Neural progenitor cell (in vitro differentiated cells): ENCODE measurements at regions not wholly inside any gene's neighbourhood (a gene's known extent, or its start where the extent isn't known, plus 50 kb on each side); places are given as distances from the start of the nearest gene placed in this dataset.

Experiments
- DNase-seq: peaks from one replicate; pipeline ENCODE4 v3.0.0-alpha.2; 2016; ENCODE audit warnings: low spot score
- H2AFZ ChIP-seq: fragments of 200-600 bp; sonication (generic); replicated peaks from 2 replicates; pipeline ENCODE4 v1.6.1; 2016; ENCODE audit warnings: antibody characterized with exemption
- H3F3A ChIP-seq: fragments of 200-600 bp; sonication (generic); 2 replicates; pipeline ENCODE4 v1.6.1; 2016; ENCODE audit warnings: antibody characterized with exemption, low read depth
- H3K27ac ChIP-seq: fragments of 200-600 bp; sonication (generic); 2 replicates; pipeline ENCODE4 v1.5.1; 2016; ENCODE audit warnings: mild to moderate bottlenecking
- H3K27me3 ChIP-seq: fragments of 200-600 bp; sonication (generic); 2 replicates; pipeline ENCODE4 v1.6.1; 2016; ENCODE audit warnings: mild to moderate bottlenecking, moderate library complexity
- H3K36me3 ChIP-seq: fragments of 200-600 bp; sonication (generic); 2 replicates; pipeline ENCODE4 v1.5.1; 2016
- H3K4me1 ChIP-seq: fragments of 200-600 bp; sonication (generic); 2 replicates; pipeline ENCODE4 v1.6.1; 2016; ENCODE audit warnings: mixed run types
- H3K4me2 ChIP-seq: fragments of 200-600 bp; sonication (generic); 2 replicates; pipeline ENCODE4 v1.6.1; 2016
- H3K4me3 ChIP-seq: fragments of 200-600 bp; sonication (generic); 2 replicates; pipeline ENCODE4 v1.5.1; 2016
- H3K79me2 ChIP-seq: fragments of 200-600 bp; sonication (generic); 2 replicates; pipeline ENCODE4 v1.6.1; 2016; ENCODE audit warnings: low read depth
- H3K9ac ChIP-seq: fragments of 200-600 bp; sonication (generic); 2 replicates; pipeline ENCODE4 v1.6.1; 2016
- H3K9me3 ChIP-seq: fragments of 200-600 bp; sonication (generic); 2 replicates; pipeline ENCODE4 v1.5.1; 2016; ENCODE audit warnings: low read depth
- H4K20me1 ChIP-seq: fragments of 200-600 bp; sonication (generic); 2 replicates; pipeline ENCODE4 v1.6.1; 2016; ENCODE audit warnings: low read depth
- H3K27ac Mint-ChIP-seq: 3 replicates; pipeline ENCODE4 v1.8.0; 2021; ENCODE audit warnings: mixed read lengths
- H3K27me3 Mint-ChIP-seq: 2 replicates; pipeline ENCODE4 v1.8.0; 2022; ENCODE audit warnings: low read depth, mild to moderate bottlenecking, inconsistent platforms, moderate library complexity, mixed read lengths; ENCODE audit not compliant: insufficient read depth
- H3K36me3 Mint-ChIP-seq: 3 replicates; pipeline ENCODE4 v1.8.0; 2021; ENCODE audit warnings: mixed read lengths
- H3K4me1 Mint-ChIP-seq: 3 replicates; pipeline ENCODE4 v1.8.0; 2021; ENCODE audit warnings: mixed read lengths
- H3K4me3 Mint-ChIP-seq: 3 replicates; pipeline ENCODE4 v1.8.0; 2021; ENCODE audit warnings: mild to moderate bottlenecking, moderate library complexity, mixed read lengths
- H3K9me3 Mint-ChIP-seq: 3 replicates; pipeline ENCODE4 v1.8.0; 2020; ENCODE audit warnings: mixed read lengths
- EZH2 ChIP-seq: fragments of 200-600 bp; sonication (generic); IDR thresholded peaks from 2 replicates; pipeline ENCODE4 v1.6.1; 2017; ENCODE audit warnings: antibody characterized with exemption, mild to moderate bottlenecking, moderate library complexity
- EZH2phosphoT487 ChIP-seq: fragments of 200-600 bp; sonication (generic); IDR thresholded peaks from 2 replicates; pipeline ENCODE4 v1.6.1; 2017; ENCODE audit warnings: antibody characterized with exemption
- TF ChIP-seq, protein P1 (sequence below): fragments of 200-600 bp; sonication (generic); IDR thresholded peaks from 2 replicates; pipeline ENCODE4 v1.5.1; 2017; ENCODE audit warnings: antibody characterized with exemption, mild to moderate bottlenecking

DNA sequence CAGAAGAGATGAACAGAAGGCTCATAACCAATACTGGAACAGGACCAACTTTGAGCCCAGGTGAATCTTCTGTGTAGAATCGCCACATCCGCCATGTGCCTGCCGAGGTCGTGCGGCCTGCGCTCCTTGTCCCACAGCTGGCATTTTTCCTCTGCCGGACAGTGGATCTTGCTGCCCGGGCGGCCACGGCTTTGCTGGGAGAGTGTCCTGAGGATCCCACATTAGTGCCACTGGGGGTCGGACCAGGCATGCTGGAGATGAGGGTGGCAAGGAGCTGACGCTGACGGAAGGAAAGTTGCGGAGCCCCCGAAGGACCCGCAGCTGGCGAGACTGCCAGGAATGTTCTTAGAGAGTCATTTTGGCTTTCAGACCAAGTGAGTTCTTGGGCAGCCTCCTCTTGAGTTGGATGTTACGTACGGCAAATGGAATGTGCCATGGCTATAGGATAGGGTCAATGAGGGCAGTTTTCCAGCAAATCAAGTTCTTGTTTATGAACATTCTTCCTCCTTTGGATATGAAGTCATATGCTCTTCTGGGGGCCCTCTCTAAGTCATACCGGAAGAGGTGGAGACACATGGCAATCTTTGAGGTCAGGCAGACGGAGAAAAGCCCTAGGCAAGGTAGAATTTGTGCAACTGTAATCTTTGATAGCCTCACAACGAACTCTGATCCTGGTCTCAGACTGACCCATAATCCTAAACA lies 57.4 kb upstream of the NUP160 start:
- no peak overlapping the region for H2AFZ ChIP-seq

DNA sequence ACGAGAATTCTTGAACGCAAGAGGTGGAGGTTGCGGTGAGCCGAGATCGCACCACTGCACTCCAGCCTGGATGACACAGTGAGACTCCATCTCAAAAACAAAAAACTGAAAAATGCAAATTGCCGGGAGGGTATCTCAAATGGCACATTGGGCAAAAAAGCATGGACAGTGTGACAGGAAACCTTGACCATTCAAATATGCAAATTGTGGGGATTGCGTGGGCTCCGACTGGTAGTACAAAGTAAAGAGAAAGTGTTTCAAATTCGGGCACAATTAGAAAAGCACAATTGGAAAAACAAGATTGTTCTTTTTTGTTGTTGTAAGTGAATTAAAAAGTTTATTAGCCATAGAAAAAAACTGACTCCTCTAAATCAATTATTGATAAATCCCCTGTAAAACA lies 56.7 kb upstream of the NUP160 start:
- Histone ChIP-seq H3F3A (no peaks in the 10 kb centered on the region), H3K79me2 (no peaks in the 10 kb centered on the region), H3K4me1 (no peaks in the 10 kb centered on the region), H3K27ac (no peak overlapping the region), H3K36me3 (no peaks in the 10 kb centered on the region), H3K9ac (no peak overlapping the region), H3K9me3 (no peaks in the 10 kb centered on the region), H3K4me3 (no peak overlapping the region), H2AFZ (no peak overlapping the region), H4K20me1 (no peaks in the 10 kb centered on the region), H3K4me2 (no peak overlapping the region), H3K27me3 (no peaks in the 10 kb centered on the region)
- H3K4me1 Mint-ChIP-seq = no peaks in the 10 kb centered on the region
- peaks cover 2% of the 10 kb centered on the region for H3K27me3 Mint-ChIP-seq
- no peaks in the 10 kb centered on the region for H3K36me3 Mint-ChIP-seq
- H3K27ac Mint-ChIP-seq = no peak overlapping the region
- no peak for DNase-seq
- TF ChIP-seq EZH2 = no peak
- no peaks in the 10 kb centered on the region for H3K9me3 Mint-ChIP-seq
- H3K4me3 Mint-ChIP-seq = no peak overlapping the region

More for the DNA sequence above, 57.4 kb upstream of the NUP160 start:
- TF ChIP-seq, protein P1, sequence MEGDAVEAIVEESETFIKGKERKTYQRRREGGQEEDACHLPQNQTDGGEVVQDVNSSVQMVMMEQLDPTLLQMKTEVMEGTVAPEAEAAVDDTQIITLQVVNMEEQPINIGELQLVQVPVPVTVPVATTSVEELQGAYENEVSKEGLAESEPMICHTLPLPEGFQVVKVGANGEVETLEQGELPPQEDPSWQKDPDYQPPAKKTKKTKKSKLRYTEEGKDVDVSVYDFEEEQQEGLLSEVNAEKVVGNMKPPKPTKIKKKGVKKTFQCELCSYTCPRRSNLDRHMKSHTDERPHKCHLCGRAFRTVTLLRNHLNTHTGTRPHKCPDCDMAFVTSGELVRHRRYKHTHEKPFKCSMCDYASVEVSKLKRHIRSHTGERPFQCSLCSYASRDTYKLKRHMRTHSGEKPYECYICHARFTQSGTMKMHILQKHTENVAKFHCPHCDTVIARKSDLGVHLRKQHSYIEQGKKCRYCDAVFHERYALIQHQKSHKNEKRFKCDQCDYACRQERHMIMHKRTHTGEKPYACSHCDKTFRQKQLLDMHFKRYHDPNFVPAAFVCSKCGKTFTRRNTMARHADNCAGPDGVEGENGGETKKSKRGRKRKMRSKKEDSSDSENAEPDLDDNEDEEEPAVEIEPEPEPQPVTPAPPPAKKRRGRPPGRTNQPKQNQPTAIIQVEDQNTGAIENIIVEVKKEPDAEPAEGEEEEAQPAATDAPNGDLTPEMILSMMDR = no peak
- TF ChIP-seq EZH2 = no peak
- no peak for TF ChIP-seq EZH2phosphoT487
- no peak overlapping the region for H3K4me3 ChIP-seq
- no peaks in the 10 kb centered on the region for H3K36me3 ChIP-seq
- Mint-ChIP-seq H3K4me3 (no peak overlapping the region), H3K27me3 (peaks cover under 1% of the 10 kb centered on the region), H3K27ac (no peak overlapping the region), H3K9me3 (no peaks in the 10 kb centered on the region), H3K36me3 (no peaks in the 10 kb centered on the region), H3K4me1 (no peaks in the 10 kb centered on the region)
- H3K4me2 ChIP-seq = no peak overlapping the region
- H4K20me1 ChIP-seq = no peaks in the 10 kb centered on the region
- no peaks in the 10 kb centered on the region for H3K27me3 ChIP-seq
- H3K4me1 ChIP-seq = no peaks in the 10 kb centered on the region
- no peak for DNase-seq
- no peaks in the 10 kb centered on the region for H3F3A ChIP-seq
- no peak overlapping the region for H3K9ac ChIP-seq
- H3K27ac ChIP-seq = no peak overlapping the region
- no peaks in the 10 kb centered on the region for H3K9me3 ChIP-seq
- H3K79me2 ChIP-seq = no peaks in the 10 kb centered on the region

DNA sequence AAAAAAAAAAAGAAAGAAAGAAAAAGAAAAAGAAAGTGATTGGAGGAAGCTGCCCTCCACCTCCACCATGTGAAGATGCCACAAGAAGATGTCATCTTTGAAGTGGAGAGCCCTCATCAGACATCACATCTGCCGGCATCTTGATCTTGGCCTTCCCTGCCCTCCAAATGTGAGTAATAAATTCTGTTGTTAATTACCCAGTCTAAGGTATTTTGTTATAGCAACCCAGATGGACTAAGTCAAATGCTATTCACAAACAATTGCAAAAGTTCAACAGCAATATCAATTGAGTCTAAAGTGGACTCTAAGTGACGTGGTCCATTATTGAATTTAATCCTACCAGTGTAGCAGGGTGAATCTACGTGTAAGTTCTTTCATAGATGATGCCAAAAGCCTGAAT lies 55.9 kb upstream of the NUP160 start:
- H3F3A ChIP-seq = no peaks in the 10 kb centered on the region
- H2AFZ ChIP-seq = no peak overlapping the region
- H3K27me3 ChIP-seq = no peaks in the 10 kb centered on the region
- H3K4me3 ChIP-seq = no peak overlapping the region
- TF ChIP-seq EZH2phosphoT487 (no peak), EZH2 (no peak)
- TF ChIP-seq, protein P1 = no peak
- H3K9me3 Mint-ChIP-seq = no peaks in the 10 kb centered on the region
- no peak overlapping the region for H3K4me2 ChIP-seq
- H3K36me3 Mint-ChIP-seq = no peaks in the 10 kb centered on the region
- no peaks in the 10 kb centered on the region for H3K4me1 ChIP-seq
- H3K9ac ChIP-seq = no peak overlapping the region
- H3K27ac Mint-ChIP-seq = no peak overlapping the region
- H3K4me1 Mint-ChIP-seq = no peaks in the 10 kb centered on the region
- peaks cover 2% of the 10 kb centered on the region for H3K27me3 Mint-ChIP-seq
- no peaks in the 10 kb centered on the region for H3K36me3 ChIP-seq
- no peaks in the 10 kb centered on the region for H4K20me1 ChIP-seq
- DNase-seq = no peak
- H3K79me2 ChIP-seq = no peaks in the 10 kb centered on the region
- H3K27ac ChIP-seq = no peak overlapping the region
- H3K9me3 ChIP-seq = no peaks in the 10 kb centered on the region
- no peak overlapping the region for H3K4me3 Mint-ChIP-seq

DNA sequence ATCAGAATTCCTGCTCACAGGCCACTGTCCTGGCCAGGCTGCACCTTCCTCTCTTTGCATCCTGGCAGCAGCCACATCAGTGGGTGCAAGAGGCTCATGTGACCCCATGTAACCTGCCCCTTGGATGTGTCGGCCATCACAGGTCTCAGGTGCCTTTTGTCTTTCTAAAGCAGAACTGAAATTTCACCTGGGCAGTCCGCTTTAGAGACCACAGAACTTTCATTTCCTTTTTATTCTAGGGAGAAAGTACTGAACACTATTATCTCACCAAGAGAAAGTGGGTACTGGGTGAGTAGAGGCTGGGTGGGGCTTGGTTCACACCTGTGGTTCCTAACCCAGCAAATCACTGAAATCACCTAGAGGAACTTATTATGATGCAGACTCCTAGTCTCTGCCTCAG lies 51.7 kb upstream of the NUP160 start:
- no peak for DNase-seq
- H2AFZ ChIP-seq = no peak overlapping the region
- H3F3A ChIP-seq = no peaks in the 10 kb centered on the region
- no peak overlapping the region for H3K27ac Mint-ChIP-seq
- no peaks in the 10 kb centered on the region for H4K20me1 ChIP-seq
- H3K9ac ChIP-seq = no peak overlapping the region
- TF ChIP-seq, protein P1 = no peak
- TF ChIP-seq EZH2phosphoT487 = no peak
- TF ChIP-seq EZH2 = no peak
- no peak overlapping the region for H3K27ac ChIP-seq
- peaks cover 2% of the 10 kb centered on the region for H3K27me3 Mint-ChIP-seq
- no peak overlapping the region for H3K4me3 ChIP-seq
- H3K27me3 ChIP-seq = no peaks in the 10 kb centered on the region
- H3K4me1 ChIP-seq = no peaks in the 10 kb centered on the region
- H3K4me1 Mint-ChIP-seq = no peaks in the 10 kb centered on the region
- H3K9me3 ChIP-seq = no peaks in the 10 kb centered on the region
- no peak overlapping the region for H3K4me2 ChIP-seq
- H3K4me3 Mint-ChIP-seq = no peak overlapping the region
- no peaks in the 10 kb centered on the region for H3K36me3 ChIP-seq
- no peaks in the 10 kb centered on the region for H3K79me2 ChIP-seq
- H3K9me3 Mint-ChIP-seq = no peaks in the 10 kb centered on the region
- no peaks in the 10 kb centered on the region for H3K36me3 Mint-ChIP-seq
